ENCODE measurements at regions not wholly inside any gene's neighbourhood (a gene's known extent, or its start where the extent isn't known, plus 50 kb on each side); places are given as distances from the start of the nearest gene placed in this dataset.

- no peak overlapping the region for H3K27ac ChIP-seq (ENCODE audit: low read length)
- H3K27me3 ChIP-seq (ENCODE audit: low read depth, low read length) = no peaks in the 10 kb centered on the region
- H3K9me3 ChIP-seq (ENCODE audit: control insufficient read depth in 1 of 2, low read length in 2 of 2) = no peaks in the 10 kb centered on the region
- no peaks in the 10 kb centered on the region for H3K4me1 ChIP-seq (ENCODE audit: control insufficient read depth in 1 of 2, insufficient read depth in 2 of 2, low read length in 2 of 2)
- H3K36me3 ChIP-seq (ENCODE audit: control insufficient read depth in 1 of 2, insufficient read depth in 2 of 2, low read length in 2 of 2) = no peaks in the 10 kb centered on the region
- H3K4me3 ChIP-seq (ENCODE audit: low read depth in 1 of 2, low read length in 2 of 2) = no peak overlapping the region
Measured at GRCh38 chr21:27683292-27683691, 716.4 kb upstream of the ADAMTS5 start.

- H3K27me3 ChIP-seq (ENCODE audit: low read depth, low read length) = no peaks in the 10 kb centered on the region
- H3K4me3 ChIP-seq (ENCODE audit: low read depth in 1 of 2, low read length in 2 of 2) = no peak overlapping the region
- H3K36me3 ChIP-seq (ENCODE audit: control insufficient read depth in 1 of 2, insufficient read depth in 2 of 2, low read length in 2 of 2) = no peaks in the 10 kb centered on the region
- no peak overlapping the region for H3K27ac ChIP-seq (ENCODE audit: low read length)
- H3K9me3 ChIP-seq (ENCODE audit: control insufficient read depth in 1 of 2, low read length in 2 of 2) = no peaks in the 10 kb centered on the region
- H3K4me1 ChIP-seq (ENCODE audit: control insufficient read depth in 1 of 2, insufficient read depth in 2 of 2, low read length in 2 of 2) = no peaks in the 10 kb centered on the region
Measured at GRCh38 chr21:27681841-27682240, 715.0 kb upstream of the ADAMTS5 start.

- H3K4me1 ChIP-seq (ENCODE audit: control insufficient read depth in 1 of 2, insufficient read depth in 2 of 2, low read length in 2 of 2) = no peaks in the 10 kb centered on the region
- no peak overlapping the region for H3K27ac ChIP-seq (ENCODE audit: low read length)
- H3K4me3 ChIP-seq (ENCODE audit: low read depth in 1 of 2, low read length in 2 of 2) = no peak overlapping the region
- H3K9me3 ChIP-seq (ENCODE audit: control insufficient read depth in 1 of 2, low read length in 2 of 2) = no peaks in the 10 kb centered on the region
- no peaks in the 10 kb centered on the region for H3K27me3 ChIP-seq (ENCODE audit: low read depth, low read length)
- H3K36me3 ChIP-seq (ENCODE audit: control insufficient read depth in 1 of 2, insufficient read depth in 2 of 2, low read length in 2 of 2) = no peaks in the 10 kb centered on the region
Measured at GRCh38 chr21:27681038-27681437, 714.1 kb upstream of the ADAMTS5 start.

- no peaks in the 10 kb centered on the region for H3K9me3 ChIP-seq (ENCODE audit: control insufficient read depth in 1 of 2, low read length in 2 of 2)
- no peak overlapping the region for H3K27ac ChIP-seq (ENCODE audit: low read length)
- H3K27me3 ChIP-seq (ENCODE audit: low read depth, low read length) = no peaks in the 10 kb centered on the region
Measured at GRCh38 chr21:27680181-27680580, 713.3 kb upstream of the ADAMTS5 start.

GRCh38 chr21:27678511-27678910 is 711.6 kb upstream of the ADAMTS5 start:
- Histone ChIP-seq H3K36me3 (ENCODE audit: control insufficient read depth in 1 of 2, insufficient read depth in 2 of 2, low read length in 2 of 2) (no peaks in the 10 kb centered on the region), H3K4me1 (ENCODE audit: control insufficient read depth in 1 of 2, insufficient read depth in 2 of 2, low read length in 2 of 2) (no peaks in the 10 kb centered on the region), H3K4me3 (ENCODE audit: low read depth in 1 of 2, low read length in 2 of 2) (no peak overlapping the region), H3K27me3 (ENCODE audit: low read depth, low read length) (no peaks in the 10 kb centered on the region), H3K27ac (ENCODE audit: low read length) (no peak overlapping the region), H3K9me3 (ENCODE audit: control insufficient read depth in 1 of 2, low read length in 2 of 2) (no peaks in the 10 kb centered on the region)

More at GRCh38 chr21:27680181-27680580, 713.3 kb upstream of the ADAMTS5 start:
- Histone ChIP-seq H3K36me3 (ENCODE audit: control insufficient read depth in 1 of 2, insufficient read depth in 2 of 2, low read length in 2 of 2) (no peaks in the 10 kb centered on the region), H3K4me3 (ENCODE audit: low read depth in 1 of 2, low read length in 2 of 2) (no peak overlapping the region), H3K4me1 (ENCODE audit: control insufficient read depth in 1 of 2, insufficient read depth in 2 of 2, low read length in 2 of 2) (no peaks in the 10 kb centered on the region)

- Histone ChIP-seq H3K4me3 (ENCODE audit: low read depth in 1 of 2, low read length in 2 of 2) (no peak overlapping the region), H3K4me1 (ENCODE audit: control insufficient read depth in 1 of 2, insufficient read depth in 2 of 2, low read length in 2 of 2) (no peaks in the 10 kb centered on the region), H3K27me3 (ENCODE audit: low read depth, low read length) (no peaks in the 10 kb centered on the region), H3K9me3 (ENCODE audit: control insufficient read depth in 1 of 2, low read length in 2 of 2) (no peaks in the 10 kb centered on the region), H3K27ac (ENCODE audit: low read length) (no peak overlapping the region), H3K36me3 (ENCODE audit: control insufficient read depth in 1 of 2, insufficient read depth in 2 of 2, low read length in 2 of 2) (no peaks in the 10 kb centered on the region)
Measured at GRCh38 chr21:27677546-27677945, 710.7 kb upstream of the ADAMTS5 start.

- Histone ChIP-seq H3K36me3 (ENCODE audit: control insufficient read depth in 1 of 2, insufficient read depth in 2 of 2, low read length in 2 of 2) (no peaks in the 10 kb centered on the region), H3K27ac (ENCODE audit: low read length) (no peak overlapping the region), H3K27me3 (ENCODE audit: low read depth, low read length) (no peaks in the 10 kb centered on the region), H3K9me3 (ENCODE audit: control insufficient read depth in 1 of 2, low read length in 2 of 2) (no peaks in the 10 kb centered on the region), H3K4me3 (ENCODE audit: low read depth in 1 of 2, low read length in 2 of 2) (no peak overlapping the region), H3K4me1 (ENCODE audit: control insufficient read depth in 1 of 2, insufficient read depth in 2 of 2, low read length in 2 of 2) (no peaks in the 10 kb centered on the region)
Measured at GRCh38 chr21:27675306-27675705, 708.4 kb upstream of the ADAMTS5 start.

- Histone ChIP-seq H3K4me3 (ENCODE audit: low read depth in 1 of 2, low read length in 2 of 2) (no peak overlapping the region), H3K36me3 (ENCODE audit: control insufficient read depth in 1 of 2, insufficient read depth in 2 of 2, low read length in 2 of 2) (no peaks in the 10 kb centered on the region), H3K27ac (ENCODE audit: low read length) (no peak overlapping the region), H3K9me3 (ENCODE audit: control insufficient read depth in 1 of 2, low read length in 2 of 2) (no peaks in the 10 kb centered on the region), H3K4me1 (ENCODE audit: control insufficient read depth in 1 of 2, insufficient read depth in 2 of 2, low read length in 2 of 2) (no peaks in the 10 kb centered on the region), H3K27me3 (ENCODE audit: low read depth, low read length) (no peaks in the 10 kb centered on the region)
Measured at GRCh38 chr21:27674041-27674615, 707.2 kb upstream of the ADAMTS5 start.

GRCh38 chr21:27673581-27673980 is 706.7 kb upstream of the ADAMTS5 start:
- Histone ChIP-seq H3K27ac (ENCODE audit: low read length) (no peak overlapping the region), H3K9me3 (ENCODE audit: control insufficient read depth in 1 of 2, low read length in 2 of 2) (no peaks in the 10 kb centered on the region), H3K27me3 (ENCODE audit: low read depth, low read length) (no peaks in the 10 kb centered on the region), H3K36me3 (ENCODE audit: control insufficient read depth in 1 of 2, insufficient read depth in 2 of 2, low read length in 2 of 2) (no peaks in the 10 kb centered on the region), H3K4me3 (ENCODE audit: low read depth in 1 of 2, low read length in 2 of 2) (no peak overlapping the region), H3K4me1 (ENCODE audit: control insufficient read depth in 1 of 2, insufficient read depth in 2 of 2, low read length in 2 of 2) (no peaks in the 10 kb centered on the region)

GRCh38 chr21:27671207-27671606 is 704.3 kb upstream of the ADAMTS5 start:
- Histone ChIP-seq H3K4me1 (ENCODE audit: control insufficient read depth in 1 of 2, insufficient read depth in 2 of 2, low read length in 2 of 2) (no peaks in the 10 kb centered on the region), H3K27ac (ENCODE audit: low read length) (no peak overlapping the region), H3K4me3 (ENCODE audit: low read depth in 1 of 2, low read length in 2 of 2) (no peak overlapping the region), H3K9me3 (ENCODE audit: control insufficient read depth in 1 of 2, low read length in 2 of 2) (no peaks in the 10 kb centered on the region), H3K27me3 (ENCODE audit: low read depth, low read length) (no peaks in the 10 kb centered on the region), H3K36me3 (ENCODE audit: control insufficient read depth in 1 of 2, insufficient read depth in 2 of 2, low read length in 2 of 2) (no peaks in the 10 kb centered on the region)

- Histone ChIP-seq H3K4me3 (ENCODE audit: low read depth in 1 of 2, low read length in 2 of 2) (no peak overlapping the region), H3K4me1 (ENCODE audit: control insufficient read depth in 1 of 2, insufficient read depth in 2 of 2, low read length in 2 of 2) (no peaks in the 10 kb centered on the region), H3K9me3 (ENCODE audit: control insufficient read depth in 1 of 2, low read length in 2 of 2) (no peaks in the 10 kb centered on the region), H3K27me3 (ENCODE audit: low read depth, low read length) (no peaks in the 10 kb centered on the region), H3K36me3 (ENCODE audit: control insufficient read depth in 1 of 2, insufficient read depth in 2 of 2, low read length in 2 of 2) (peaks cover 0 to 4% of the 10 kb centered on the region in 2 donors), H3K27ac (ENCODE audit: low read length) (no peak overlapping the region)
Measured at GRCh38 chr21:27653481-27653880, 686.6 kb upstream of the ADAMTS5 start.

GRCh38 chr21:27649762-27650161 is 682.9 kb upstream of the ADAMTS5 start:
- H3K4me3 ChIP-seq (ENCODE audit: low read depth in 1 of 2, low read length in 2 of 2) = no peak overlapping the region
- no peaks in the 10 kb centered on the region for H3K9me3 ChIP-seq (ENCODE audit: control insufficient read depth in 1 of 2, low read length in 2 of 2)
- no peak overlapping the region for H3K27ac ChIP-seq (ENCODE audit: low read length)
- H3K36me3 ChIP-seq (ENCODE audit: control insufficient read depth in 1 of 2, insufficient read depth in 2 of 2, low read length in 2 of 2) = peaks cover 0 to 4% of the 10 kb centered on the region in 2 donors
- no peaks in the 10 kb centered on the region for H3K4me1 ChIP-seq (ENCODE audit: control insufficient read depth in 1 of 2, insufficient read depth in 2 of 2, low read length in 2 of 2)
- H3K27me3 ChIP-seq (ENCODE audit: low read depth, low read length) = no peaks in the 10 kb centered on the region

Data from muscle layer of duodenum (tissue), 2 donors.